Fibroblast of pulmonary artery (primary cell): ENCODE measurements at regions not wholly inside any gene's neighbourhood (a gene's known extent, or its start where the extent isn't known, plus 50 kb on each side); places are given as distances from the start of the nearest gene placed in this dataset.

Experiments
- DNase-seq: peaks from one replicate; pipeline ENCODE4 v3.0.0-alpha.2; 2010; ENCODE audit warnings: low read depth
- H3K4me3 ChIP-seq: replicated peaks from 2 replicates; pipeline ENCODE4 v1.5.1; 2011; ENCODE audit warnings: low read depth, mild to moderate bottlenecking, control low read depth, low read length, moderate library complexity
- CTCF ChIP-seq: IDR thresholded peaks from 2 replicates; pipeline ENCODE4 v1.5.1; 2011; ENCODE audit warnings: mild to moderate bottlenecking, control low read depth, low read length, inconsistent platforms; ENCODE audit errors: missing control alignments

DNA sequence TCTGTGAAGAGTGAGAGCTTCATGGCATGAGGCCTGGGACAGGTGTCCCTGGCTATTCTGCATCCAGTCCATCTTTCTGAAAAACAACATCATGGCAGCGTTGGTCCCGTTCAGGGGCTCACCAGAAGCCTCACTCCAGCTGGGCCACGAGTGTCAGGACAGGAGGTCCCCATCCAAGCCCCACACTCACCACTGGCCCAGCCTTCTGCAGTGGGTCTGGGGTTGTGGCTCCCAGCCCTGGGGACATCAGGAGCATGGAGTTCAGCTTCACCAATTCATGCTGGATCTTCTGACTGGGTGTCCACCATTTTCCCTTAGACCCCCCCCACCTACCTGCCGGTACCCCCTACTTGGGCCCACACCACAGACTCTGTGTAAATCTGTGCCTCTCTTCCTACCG, 400.3 kb downstream of the BRD1 start:
- no peak for DNase-seq
- no peak for TF ChIP-seq CTCF
- H3K4me3 ChIP-seq = no peak overlapping the region

GRCh38 chr22:49426618-49427266, 400.9 kb downstream of the BRD1 start:
- DNase-seq = no peak
- no peak overlapping the region for H3K4me3 ChIP-seq
- TF ChIP-seq CTCF = no peak

- no peak overlapping the region for H3K4me3 ChIP-seq
- no peak for DNase-seq
- no peak for TF ChIP-seq CTCF
Measured at GRCh38 chr22:49426098-49426497, 401.6 kb downstream of the BRD1 start.

- no peak for TF ChIP-seq CTCF
- H3K4me3 ChIP-seq = no peak overlapping the region
- no peak for DNase-seq
Measured at GRCh38 chr22:49425356-49425755, 402.3 kb downstream of the BRD1 start.

- H3K4me3 ChIP-seq = no peak overlapping the region
- TF ChIP-seq CTCF = no peak
- DNase-seq = no peak
Measured at GRCh38 chr22:49424893-49425270, 402.8 kb downstream of the BRD1 start.

GRCh38 chr22:49423125-49423650, 404.5 kb downstream of the BRD1 start:
- TF ChIP-seq CTCF = no peak
- no peak overlapping the region for H3K4me3 ChIP-seq
- no peak for DNase-seq

- TF ChIP-seq CTCF = no peak
Measured at GRCh38 chr22:49422701-49423100, 405.0 kb downstream of the BRD1 start.

More at GRCh38 chr22:49422701-49423100, 405.0 kb downstream of the BRD1 start:
- no peak overlapping the region for H3K4me3 ChIP-seq
- no peak for DNase-seq
